CD4-positive, alpha-beta T cell treated with Interleukin-17A for 1 hour (primary cell): ENCODE measurements at regions not wholly inside any gene's neighbourhood (a gene's known extent, or its start where the extent isn't known, plus 50 kb on each side); places are given as distances from the start of the nearest gene placed in this dataset.

Experiments used
- DNase-seq: peaks from one replicate; pipeline ENCODE4 v3.0.0-alpha.2; 2020

DNA sequence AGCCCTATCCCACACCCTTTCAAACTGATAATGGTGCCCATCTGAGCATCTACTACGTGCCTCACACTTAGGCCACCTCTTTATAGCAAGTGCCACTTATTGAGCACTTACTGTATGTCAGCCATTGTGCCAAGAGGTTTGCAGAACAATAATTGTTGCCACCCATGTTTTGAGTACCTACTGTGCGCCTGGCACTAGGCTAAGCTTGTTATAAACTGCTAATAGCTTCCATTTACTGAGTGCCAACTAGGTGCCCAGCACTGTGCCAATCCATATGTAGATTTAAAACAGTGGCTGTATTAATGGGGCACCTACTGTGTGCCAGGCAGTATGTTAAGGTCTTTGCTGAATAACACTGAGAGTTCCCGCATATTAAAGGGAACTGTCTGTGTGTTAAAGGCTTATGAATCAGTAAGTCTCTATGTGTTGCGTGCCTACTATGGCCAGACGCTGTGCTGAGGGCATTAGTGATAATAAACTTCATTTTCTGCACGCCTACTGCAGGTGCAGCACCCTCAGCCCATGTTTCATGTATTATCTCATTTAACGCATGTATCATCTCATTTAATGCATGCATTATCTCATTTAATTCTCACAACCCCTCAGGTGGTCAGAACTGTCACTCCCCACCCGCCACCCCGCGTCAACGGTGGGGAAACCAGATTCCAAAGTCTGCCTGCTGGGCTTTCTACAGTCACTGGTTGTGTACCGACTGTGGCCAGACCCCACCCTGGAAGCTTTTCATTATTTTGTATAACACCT lies 105.0 kb downstream of the PTPRS start:
- DNase-seq = no peak

- DNase-seq = no peak
Observed at GRCh38 chr19:5234412-5234811, 106.2 kb downstream of the PTPRS start.

- DNase-seq = no peak
Observed at GRCh38 chr19:5232798-5233505, 107.7 kb downstream of the PTPRS start.

- no peak for DNase-seq
Observed at GRCh38 chr19:5231857-5232678, 108.5 kb downstream of the PTPRS start.

- DNase-seq = no peak
Observed at GRCh38 chr19:5230730-5231555, 109.7 kb downstream of the PTPRS start.

- no peak for DNase-seq
Observed at GRCh38 chr19:5229778-5230335, 110.8 kb downstream of the PTPRS start.

GRCh38 chr19:5228932-5229777 lies 111.5 kb downstream of the PTPRS start:
- DNase-seq = no peak

DNA sequence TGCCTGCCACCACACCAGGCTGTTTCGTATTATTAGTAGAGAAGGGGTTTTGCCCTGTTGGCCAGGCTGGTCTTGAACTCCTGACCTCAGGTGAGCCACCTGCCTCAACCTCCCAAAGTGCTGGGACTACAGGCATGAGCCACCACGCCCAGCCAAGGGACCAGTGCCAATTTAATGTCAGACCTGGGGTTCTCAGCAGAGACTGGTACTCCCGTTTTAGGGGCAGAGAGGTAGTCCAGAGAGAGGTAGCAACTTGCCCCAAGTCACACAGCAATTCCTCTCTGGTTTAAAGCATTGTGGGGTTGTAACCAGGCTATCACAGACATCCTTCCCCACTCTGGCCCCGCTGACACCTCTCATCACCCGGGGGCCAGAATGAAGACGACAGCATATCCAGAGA lies 112.1 kb downstream of the PTPRS start:
- no peak for DNase-seq

DNA sequence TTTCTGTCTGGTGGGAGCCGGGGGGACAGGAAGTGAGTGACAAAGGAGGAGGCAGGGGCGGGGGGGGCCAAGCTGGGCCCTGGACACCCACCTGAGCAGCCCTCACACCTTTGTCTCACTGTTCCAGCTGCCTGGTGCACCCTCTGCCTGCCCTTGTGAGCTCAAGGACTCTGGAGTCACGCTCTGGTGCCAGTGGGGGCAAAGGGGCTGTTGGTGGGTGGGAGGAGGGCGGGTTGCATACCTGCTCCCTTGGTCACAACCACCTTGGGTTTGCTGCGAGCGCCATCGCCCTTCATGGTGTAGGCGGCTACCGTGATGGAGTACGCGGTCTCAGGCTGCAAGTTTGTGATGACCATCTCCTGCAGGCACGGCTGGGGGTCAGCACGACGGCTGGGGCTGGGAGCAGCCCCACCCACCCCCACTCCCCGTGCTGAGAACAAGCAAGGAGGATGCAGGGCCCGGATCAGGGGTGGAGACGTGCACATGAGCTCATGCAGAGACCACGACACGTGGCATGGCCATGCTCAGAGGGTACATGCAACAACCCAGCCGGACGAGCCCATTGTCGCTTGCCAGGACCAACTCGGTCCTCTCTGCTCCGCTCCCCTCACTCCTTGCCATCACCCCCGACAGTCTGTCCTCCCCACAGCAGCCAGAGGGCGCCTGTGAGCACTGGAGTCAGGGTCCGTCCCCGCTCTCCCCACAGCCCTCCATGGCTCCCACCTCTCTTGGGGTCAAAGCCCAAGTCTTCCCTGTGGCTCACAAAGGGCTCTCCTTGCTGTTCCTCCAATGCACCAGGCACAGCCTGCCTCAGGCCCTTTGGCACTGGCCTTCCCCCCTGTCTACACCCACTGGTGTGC lies 114.9 kb downstream of the PTPRS start:
- no peak for DNase-seq

GRCh38 chr19:5224480-5224879 lies 116.1 kb downstream of the PTPRS start:
- no peak for DNase-seq

DNA sequence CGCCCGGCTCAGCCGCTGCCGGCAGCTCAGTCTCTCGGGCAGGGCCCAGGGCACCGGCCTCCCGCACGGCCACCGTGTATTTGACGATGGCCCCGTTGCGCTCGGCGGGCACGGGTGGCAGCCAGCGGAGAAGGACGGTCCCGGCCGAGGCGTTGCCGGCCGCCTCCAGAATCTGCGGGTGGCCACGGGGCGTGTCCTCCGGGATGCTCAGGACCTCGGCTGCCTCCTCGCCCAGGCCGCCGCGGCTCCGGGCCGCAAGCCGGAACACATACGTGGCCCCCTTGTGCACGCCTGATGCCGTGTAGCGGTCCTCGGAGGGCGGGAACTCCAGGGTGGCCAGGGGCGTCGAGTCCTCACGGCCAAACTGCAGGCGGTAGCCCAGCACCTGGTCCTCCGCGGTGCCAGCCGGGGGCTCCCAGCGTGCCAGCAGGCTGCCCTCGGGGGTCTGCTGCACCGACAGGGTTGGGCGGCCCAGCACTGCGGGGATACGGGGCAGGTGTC lies 117.7 kb downstream of the PTPRS start:
- no peak for DNase-seq

- DNase-seq = no peak
Observed at GRCh38 chr19:5222178-5222577, 118.4 kb downstream of the PTPRS start.

GRCh38 chr19:5220866-5221265 lies 119.7 kb downstream of the PTPRS start:
- no peak for DNase-seq

DNA sequence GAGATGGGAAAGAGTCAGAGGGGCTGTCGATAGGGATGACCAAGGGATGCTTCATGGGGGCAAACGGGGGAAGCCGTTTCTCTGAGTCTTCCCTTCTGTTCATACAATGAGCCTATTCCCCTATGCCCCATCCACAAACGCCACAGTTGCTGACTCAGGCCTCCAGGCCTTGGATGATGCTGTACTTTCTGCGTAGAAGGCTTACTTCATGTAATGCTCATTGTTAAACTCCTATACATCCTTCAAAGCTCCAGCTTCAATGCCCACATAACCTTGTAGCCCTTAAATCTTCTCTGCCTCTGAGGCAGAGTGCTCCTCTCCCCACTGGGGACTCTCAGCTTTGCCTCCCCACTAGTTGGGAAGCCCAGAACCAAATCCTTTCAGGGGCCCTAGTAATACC lies 120.3 kb downstream of the PTPRS start:
- DNase-seq = no peak

GRCh38 chr19:5219551-5220304 lies 120.9 kb downstream of the PTPRS start:
- DNase-seq = no peak

- DNase-seq = no peak
Observed at GRCh38 chr19:5218963-5219530, 121.6 kb downstream of the PTPRS start.

- DNase-seq = no peak
Observed at GRCh38 chr19:5218255-5218855, 122.3 kb downstream of the PTPRS start.

DNA sequence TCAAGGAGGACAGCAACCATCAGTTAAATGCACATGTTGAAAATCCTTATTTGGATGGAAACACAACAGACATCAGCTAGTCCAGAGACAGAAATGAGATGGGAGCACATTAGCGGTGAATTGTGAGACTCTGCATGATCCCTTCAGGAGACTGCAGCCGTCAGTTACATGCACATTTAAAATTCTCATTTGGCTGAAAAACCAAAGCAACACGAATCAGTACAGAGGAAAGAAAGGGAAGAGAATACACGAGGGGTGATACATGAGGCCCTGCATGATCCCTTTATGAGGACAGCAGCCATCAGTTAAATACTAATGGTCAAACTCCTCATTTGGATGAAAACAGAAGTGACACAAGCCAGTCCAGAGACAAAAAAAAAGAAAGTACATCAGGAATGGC lies 123.4 kb downstream of the PTPRS start:
- no peak for DNase-seq
